ENCODE measurements at regions not wholly inside any gene's neighbourhood (a gene's known extent, or its start where the extent isn't known, plus 50 kb on each side); places are given as distances from the start of the nearest gene placed in this dataset.

DNA sequence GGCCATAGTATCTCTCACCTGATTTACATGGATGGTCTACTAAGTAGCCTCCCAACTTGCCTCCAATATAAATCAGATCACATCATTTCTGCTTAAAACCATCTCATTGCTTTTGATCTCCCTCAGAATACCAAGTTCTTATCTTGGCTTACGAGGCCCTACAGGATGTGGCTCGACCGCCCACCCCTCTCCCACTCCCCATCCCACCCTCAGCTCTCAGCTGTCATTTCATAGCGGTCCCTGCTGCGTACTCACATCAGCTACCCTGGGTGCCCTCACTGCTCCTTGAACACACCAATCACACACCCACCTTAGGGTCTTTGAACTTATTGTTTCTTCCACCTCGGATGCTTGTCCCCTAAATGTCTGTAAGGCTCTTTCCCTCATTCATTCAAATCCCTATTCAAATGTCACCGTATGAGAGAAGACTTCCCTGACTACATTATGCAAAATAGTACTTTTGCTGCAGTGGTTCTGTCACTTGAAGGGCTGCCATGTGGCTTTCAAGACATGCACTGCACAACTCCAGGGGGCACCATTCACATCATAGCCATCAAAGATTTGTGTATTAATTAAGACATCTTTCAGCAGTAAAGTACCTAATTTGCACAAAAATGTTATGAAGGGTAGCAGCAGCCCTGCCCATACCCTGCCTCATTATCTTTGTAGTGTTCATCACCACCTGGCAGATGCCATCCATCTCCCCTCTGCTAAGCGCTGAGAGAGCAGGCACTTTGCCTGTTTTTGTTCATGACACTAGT lies 171.1 kb downstream of the ENC1 start:
- no peak for DNase-seq
- H3K4me3 Mint-ChIP-seq, result no peak overlapping the region

DNA sequence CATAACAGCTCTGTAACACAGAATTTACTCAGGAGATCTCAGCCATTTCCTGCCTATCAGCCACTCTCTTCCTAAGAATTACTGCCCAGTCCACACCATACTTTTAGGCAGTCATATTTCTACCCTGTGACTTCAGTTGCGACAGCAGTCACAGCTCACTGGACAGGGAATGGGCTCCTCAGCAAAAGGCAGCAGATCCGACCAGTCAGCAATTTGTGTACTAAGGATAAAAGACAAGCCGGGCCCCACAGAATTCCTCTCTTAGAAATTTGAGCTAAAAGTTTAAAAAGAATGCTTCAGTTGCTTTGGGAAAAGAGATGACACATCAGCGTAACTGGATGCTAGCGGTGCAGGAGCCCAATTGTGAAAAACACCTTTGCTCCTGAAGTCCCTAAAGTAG lies 172.1 kb downstream of the ENC1 start:
- H3K4me3 Mint-ChIP-seq, result peak overlapping the region; percentile 0
- H3K36me3 Mint-ChIP-seq (ENCODE audit: low read depth), result no peaks in the 10 kb centered on the region
- H3K27ac Mint-ChIP-seq, result peak overlapping the region; percentile 91
- TF ChIP-seq, protein P1, sequence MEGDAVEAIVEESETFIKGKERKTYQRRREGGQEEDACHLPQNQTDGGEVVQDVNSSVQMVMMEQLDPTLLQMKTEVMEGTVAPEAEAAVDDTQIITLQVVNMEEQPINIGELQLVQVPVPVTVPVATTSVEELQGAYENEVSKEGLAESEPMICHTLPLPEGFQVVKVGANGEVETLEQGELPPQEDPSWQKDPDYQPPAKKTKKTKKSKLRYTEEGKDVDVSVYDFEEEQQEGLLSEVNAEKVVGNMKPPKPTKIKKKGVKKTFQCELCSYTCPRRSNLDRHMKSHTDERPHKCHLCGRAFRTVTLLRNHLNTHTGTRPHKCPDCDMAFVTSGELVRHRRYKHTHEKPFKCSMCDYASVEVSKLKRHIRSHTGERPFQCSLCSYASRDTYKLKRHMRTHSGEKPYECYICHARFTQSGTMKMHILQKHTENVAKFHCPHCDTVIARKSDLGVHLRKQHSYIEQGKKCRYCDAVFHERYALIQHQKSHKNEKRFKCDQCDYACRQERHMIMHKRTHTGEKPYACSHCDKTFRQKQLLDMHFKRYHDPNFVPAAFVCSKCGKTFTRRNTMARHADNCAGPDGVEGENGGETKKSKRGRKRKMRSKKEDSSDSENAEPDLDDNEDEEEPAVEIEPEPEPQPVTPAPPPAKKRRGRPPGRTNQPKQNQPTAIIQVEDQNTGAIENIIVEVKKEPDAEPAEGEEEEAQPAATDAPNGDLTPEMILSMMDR (IDR thresholded peaks at IDR 0.05), result no peak
- H3K4me1 Mint-ChIP-seq, result peaks cover 23% of the 10 kb centered on the region
- H3K9me3 Mint-ChIP-seq, result no peaks in the 10 kb centered on the region
- peak; percentile 13 for DNase-seq
- H3K27me3 Mint-ChIP-seq (ENCODE audit: low read depth, poor library complexity), result peaks cover 1% of the 10 kb centered on the region

More for the DNA sequence above, 171.1 kb downstream of the ENC1 start:
- Mint-ChIP-seq H3K36me3 (ENCODE audit: low read depth) (no peaks in the 10 kb centered on the region), H3K9me3 (no peaks in the 10 kb centered on the region), H3K4me1 (peaks cover 23% of the 10 kb centered on the region), H3K27ac (peak overlapping the region; percentile 94), H3K27me3 (ENCODE audit: low read depth, poor library complexity) (no peaks in the 10 kb centered on the region)
- TF ChIP-seq, protein P1 (IDR thresholded peaks at IDR 0.05), result no peak

DNA sequence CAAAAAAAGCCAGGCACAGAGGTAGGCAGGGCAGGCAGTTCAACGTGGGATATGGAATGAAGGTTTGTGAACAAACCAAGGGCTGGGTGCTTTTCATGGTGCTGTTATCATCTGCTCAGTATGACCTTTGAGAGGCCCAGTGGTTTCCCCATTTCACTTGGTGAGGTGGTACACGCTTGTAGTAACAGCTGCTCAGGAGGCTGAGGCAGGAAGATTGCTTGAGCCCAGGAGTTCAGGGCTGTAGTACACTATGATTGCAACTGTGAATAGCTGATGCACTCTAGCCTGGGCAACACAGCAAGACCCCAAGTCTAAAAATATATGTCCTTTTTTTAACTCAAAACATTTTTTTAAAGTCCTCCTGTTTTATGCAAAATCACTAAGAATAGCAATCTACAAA lies 174.8 kb downstream of the ENC1 start:
- Mint-ChIP-seq H3K36me3 (ENCODE audit: low read depth) (no peaks in the 10 kb centered on the region), H3K4me1 (peaks cover 23% of the 10 kb centered on the region), H3K27me3 (ENCODE audit: low read depth, poor library complexity) (peaks cover 5% of the 10 kb centered on the region), H3K4me3 (no peak overlapping the region), H3K9me3 (no peaks in the 10 kb centered on the region), H3K27ac (no peak overlapping the region)
- TF ChIP-seq, protein P1 (IDR thresholded peaks at IDR 0.05), result no peak
- DNase-seq, result no peak

DNA sequence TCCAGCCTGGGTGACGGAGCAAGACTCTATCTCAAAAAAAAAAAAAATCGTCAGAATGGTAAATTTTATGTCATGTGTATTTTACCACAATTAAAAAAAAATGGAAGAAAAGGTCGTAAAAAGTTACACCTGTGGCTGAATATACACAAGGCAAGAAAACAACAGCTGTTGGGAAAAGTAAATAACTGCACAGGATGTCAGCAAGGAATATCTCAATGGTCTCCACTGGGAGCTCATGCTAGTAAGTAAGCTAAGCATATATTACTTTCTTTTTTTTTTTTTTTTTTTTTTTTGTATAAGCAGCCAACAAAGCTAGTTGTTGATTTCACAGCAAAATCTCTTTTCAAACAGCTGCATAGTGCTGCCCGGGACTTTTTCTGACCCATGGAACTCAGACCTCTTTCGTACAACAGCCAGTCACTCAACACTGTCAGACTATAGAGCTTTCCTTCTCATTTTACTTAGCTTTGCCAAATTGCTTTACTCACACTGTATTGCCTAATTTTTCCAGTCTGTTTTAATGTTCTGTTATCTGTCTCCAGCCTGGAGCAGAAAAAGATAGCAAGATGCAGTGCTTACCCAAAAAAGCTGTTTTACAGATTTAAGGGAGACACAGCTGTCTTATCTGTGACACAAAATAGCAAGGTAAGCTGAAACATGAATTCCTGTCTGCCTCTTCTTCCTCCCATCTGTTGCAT lies 175.9 kb downstream of the ENC1 start:
- Mint-ChIP-seq H3K4me1 (peaks cover 19% of the 10 kb centered on the region), H3K27ac (no peak overlapping the region), H3K4me3 (no peak overlapping the region), H3K9me3 (no peaks in the 10 kb centered on the region), H3K36me3 (ENCODE audit: low read depth) (no peaks in the 10 kb centered on the region), H3K27me3 (ENCODE audit: low read depth, poor library complexity) (peaks cover 5% of the 10 kb centered on the region)
- DNase-seq, result no peak
- TF ChIP-seq, protein P1 (IDR thresholded peaks at IDR 0.05), result no peak

DNA sequence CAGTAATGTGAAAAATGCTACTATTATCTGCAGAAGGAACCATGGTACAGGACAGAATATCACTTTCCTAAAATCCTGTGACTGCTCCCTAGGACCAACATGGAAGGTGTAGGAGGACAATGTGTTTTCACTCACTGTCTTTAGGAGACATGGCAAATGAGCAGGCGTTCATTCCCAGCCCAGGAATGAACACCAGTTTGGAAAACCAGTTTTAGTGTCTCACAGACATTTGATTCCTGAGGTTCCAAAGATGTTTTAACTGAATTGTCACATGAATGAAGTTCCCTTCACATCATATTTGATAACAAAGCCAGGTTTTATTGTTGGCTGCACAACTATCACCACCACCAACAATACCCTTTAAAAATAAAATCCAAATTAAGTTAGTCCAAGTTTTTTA lies 178.2 kb downstream of the ENC1 start:
- Mint-ChIP-seq H3K27me3 (ENCODE audit: low read depth, poor library complexity) (peaks cover 5% of the 10 kb centered on the region), H3K27ac (no peak overlapping the region), H3K9me3 (no peaks in the 10 kb centered on the region), H3K36me3 (ENCODE audit: low read depth) (no peaks in the 10 kb centered on the region), H3K4me3 (no peak overlapping the region), H3K4me1 (no peaks in the 10 kb centered on the region)
- DNase-seq, result no peak
- TF ChIP-seq, protein P1 (IDR thresholded peaks at IDR 0.05), result no peak
